ENCODE measurements at regions not wholly inside any gene's neighbourhood (a gene's known extent, or its start where the extent isn't known, plus 50 kb on each side); places are given as distances from the start of the nearest gene placed in this dataset.

GRCh38 chrX:146186540-146186939, 368.9 kb downstream of the SLITRK2 start:
- TF ChIP-seq CTCF (conservative IDR thresholded peaks at IDR 0.05; ENCODE audit: low read length) (no peak), EZH2phosphoT487 (IDR thresholded peaks at IDR 0.05; ENCODE audit: borderline replicate concordance) (no peak)
